Liver (tissue), 8 donors: ENCODE measurements at regions not wholly inside any gene's neighbourhood (a gene's known extent, or its start where the extent isn't known, plus 50 kb on each side); places are given as distances from the start of the nearest gene placed in this dataset.

Experiments used
- DNase-seq: peaks from one replicate; pipeline ENCODE4 v3.0.0-alpha.2; 2017; ENCODE audit warnings: low spot score
- H3K27ac ChIP-seq, 2 donors: one replicate each; pipeline ENCODE4 v1.7.0; 2013; ENCODE audit warnings: inconsistent platforms in 2 of 2, low read length in 2 of 2, control low read depth in 1 of 2, low read depth in 1 of 2, mild to moderate bottlenecking in 1 of 2
- H3K27me3 ChIP-seq, 4 donors: one replicate each; pipeline versions ENCODE4 v1.6.1 to v1.7.0; 2013; ENCODE audit warnings: low read length in 3 of 4, inconsistent platforms in 1 of 4, mild to moderate bottlenecking in 1 of 4, moderate library complexity in 1 of 4; ENCODE audit not compliant: control insufficient read depth in 4 of 4, insufficient read depth in 4 of 4
- H3K36me3 ChIP-seq, 4 donors: one replicate each; pipeline versions ENCODE4 v1.6.1 to v1.7.0; 2013; ENCODE audit warnings: low read length in 3 of 4, mild to moderate bottlenecking in 3 of 4, low read depth in 1 of 4, moderate library complexity in 1 of 4; ENCODE audit not compliant: control insufficient read depth in 4 of 4, insufficient read depth in 3 of 4
- H3K4me1 ChIP-seq, 4 donors: one replicate each; pipeline versions ENCODE4 v1.6.1 to v1.7.0; 2013; ENCODE audit warnings: low read length in 3 of 4, mild to moderate bottlenecking in 3 of 4, moderate library complexity in 1 of 4; ENCODE audit not compliant: control insufficient read depth in 4 of 4, insufficient read depth in 4 of 4
- H3K4me3 ChIP-seq, 3 donors: one replicate each; pipeline versions ENCODE4 v1.6.1 to v1.7.0; 2013; ENCODE audit warnings: low read length in 3 of 3, control low read depth in 1 of 3, low read depth in 1 of 3, mild to moderate bottlenecking in 1 of 3
- H3K9ac ChIP-seq, 2 donors: one replicate each; pipeline ENCODE4 v1.7.0; 2013; ENCODE audit warnings: low read length in 2 of 2, mild to moderate bottlenecking in 2 of 2, moderate library complexity in 2 of 2, control low read depth in 1 of 2, low read depth in 1 of 2
- H3K9me3 ChIP-seq, 4 donors: one replicate each; pipeline versions ENCODE4 v1.6.1 to v1.7.0; 2013; ENCODE audit warnings: low read length in 3 of 4; ENCODE audit not compliant: control insufficient read depth in 4 of 4
- EGR1 ChIP-seq, 2 donors: IDR thresholded peaks; 2 replicates each; pipeline ENCODE4 v1.6.1; 2016 to 2018; ENCODE audit warnings: antibody characterized with exemption in 2 of 2, low read depth in 2 of 2
- FOXA1 ChIP-seq: IDR thresholded peaks from 2 replicates; pipeline ENCODE4 v1.6.1; 2016; ENCODE audit warnings: antibody characterized with exemption
- FOXA2 ChIP-seq: IDR thresholded peaks from 2 replicates; pipeline ENCODE4 v1.6.1; 2016; ENCODE audit warnings: antibody characterized with exemption
- GABPA ChIP-seq, 2 donors: IDR thresholded peaks in 1 of 2; conservative IDR thresholded peaks in 1 of 2; 2 replicates each; pipeline ENCODE4 v1.6.1; 2016; ENCODE audit warnings: antibody characterized with exemption in 2 of 2, mild to moderate bottlenecking in 1 of 2, moderate library complexity in 1 of 2
- HNF4A ChIP-seq, 2 donors: conservative IDR thresholded peaks; 2 replicates each; pipeline ENCODE4 v1.6.1; 2016; ENCODE audit warnings: antibody characterized with exemption in 2 of 2, mild to moderate bottlenecking in 2 of 2
- JUND ChIP-seq, 2 donors: IDR thresholded peaks; 2 replicates each; pipeline ENCODE4 v1.6.1; 2016; ENCODE audit warnings: antibody characterized with exemption in 2 of 2
- RAD21 ChIP-seq, 2 donors: IDR thresholded peaks; 2 replicates each; pipeline ENCODE4 v1.6.1; 2016; ENCODE audit warnings: antibody characterized with exemption in 2 of 2, mild to moderate bottlenecking in 2 of 2
- SP1 ChIP-seq: IDR thresholded peaks from 2 replicates; pipeline ENCODE4 v1.6.1; 2018; ENCODE audit warnings: antibody characterized with exemption, mild to moderate bottlenecking
- WGBS: extraction: QIAGEN DNeasy Blood & Tissue Kit; methylation state at CpG from one replicate; pipeline ENCODE4 v1.1.7; 2013; 5-methylcytosine and 5-hydroxymethylcytosine counted together
- TF ChIP-seq, protein P1 (sequence below): fragments of 150-350 bp; IDR thresholded peaks from 2 replicates; pipeline ENCODE4 v1.5.1; 2017; ENCODE audit warnings: improper control_type of control experiment, low read depth, low read length; ENCODE audit not compliant: missing input control
- TF ChIP-seq, protein P2 (sequence below): IDR thresholded peaks from 2 replicates; pipeline ENCODE4 v1.6.1; 2016; ENCODE audit warnings: antibody characterized with exemption, mild to moderate bottlenecking
- TF ChIP-seq, protein P3 (sequence below): IDR thresholded peaks from 2 replicates; pipeline ENCODE4 v1.6.1; 2016; ENCODE audit warnings: antibody characterized with exemption
- donor health status: healthy.
- donor health status: healthy.
- donor health status: healthy.
- donor health status: healthy.
- donor health status: healthy.

DNA sequence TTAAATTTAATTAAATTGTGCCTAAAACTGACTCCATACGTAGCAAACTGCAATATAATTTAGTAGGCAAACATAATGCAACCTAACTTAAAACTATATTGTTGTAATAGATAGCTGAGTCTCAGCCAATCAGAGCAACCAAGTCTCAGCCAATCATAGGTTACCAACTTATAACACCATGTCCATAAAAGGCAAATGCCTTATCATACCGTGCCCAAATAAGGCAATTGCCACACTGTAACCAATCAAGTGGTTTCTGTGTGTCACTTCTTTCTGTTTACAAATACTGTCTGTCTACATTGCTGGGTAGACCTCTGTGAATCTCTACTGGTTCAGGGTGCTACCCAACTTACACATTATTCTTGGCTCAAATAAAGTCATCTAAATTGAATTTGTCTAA is 728.4 kb upstream of the EPHA6 start:
- no peak overlapping the region for H3K27ac ChIP-seq
- no peak overlapping the region for H3K4me3 ChIP-seq
- TF ChIP-seq, protein P1, sequence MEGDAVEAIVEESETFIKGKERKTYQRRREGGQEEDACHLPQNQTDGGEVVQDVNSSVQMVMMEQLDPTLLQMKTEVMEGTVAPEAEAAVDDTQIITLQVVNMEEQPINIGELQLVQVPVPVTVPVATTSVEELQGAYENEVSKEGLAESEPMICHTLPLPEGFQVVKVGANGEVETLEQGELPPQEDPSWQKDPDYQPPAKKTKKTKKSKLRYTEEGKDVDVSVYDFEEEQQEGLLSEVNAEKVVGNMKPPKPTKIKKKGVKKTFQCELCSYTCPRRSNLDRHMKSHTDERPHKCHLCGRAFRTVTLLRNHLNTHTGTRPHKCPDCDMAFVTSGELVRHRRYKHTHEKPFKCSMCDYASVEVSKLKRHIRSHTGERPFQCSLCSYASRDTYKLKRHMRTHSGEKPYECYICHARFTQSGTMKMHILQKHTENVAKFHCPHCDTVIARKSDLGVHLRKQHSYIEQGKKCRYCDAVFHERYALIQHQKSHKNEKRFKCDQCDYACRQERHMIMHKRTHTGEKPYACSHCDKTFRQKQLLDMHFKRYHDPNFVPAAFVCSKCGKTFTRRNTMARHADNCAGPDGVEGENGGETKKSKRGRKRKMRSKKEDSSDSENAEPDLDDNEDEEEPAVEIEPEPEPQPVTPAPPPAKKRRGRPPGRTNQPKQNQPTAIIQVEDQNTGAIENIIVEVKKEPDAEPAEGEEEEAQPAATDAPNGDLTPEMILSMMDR, result no peak
- no peaks in the 10 kb centered on the region for H3K4me1 ChIP-seq
- H3K36me3 ChIP-seq, result no peaks in the 10 kb centered on the region
- no peaks in the 10 kb centered on the region for H3K27me3 ChIP-seq
- 64% methylated on average over 2 of the region's 2 CpGs for WGBS
- DNase-seq, result no peak
- no peak overlapping the region for H3K9ac ChIP-seq
- peaks cover 0 to 3% (median 0%) of the 10 kb centered on the region in 4 donors for H3K9me3 ChIP-seq

GRCh38 chr3:96101006-96101560 is 713.3 kb upstream of the EPHA6 start:
- no peak overlapping the region for H3K27ac ChIP-seq
- H3K36me3 ChIP-seq, result no peaks in the 10 kb centered on the region
- H3K4me3 ChIP-seq, result no peak overlapping the region
- H3K9me3 ChIP-seq, result no peaks in the 10 kb centered on the region
- no peak overlapping the region for H3K9ac ChIP-seq
- 59% methylated on average over 2 of the region's 2 CpGs for WGBS
- DNase-seq, result no peak
- no peaks in the 10 kb centered on the region for H3K4me1 ChIP-seq
- TF ChIP-seq HNF4A (conservative IDR thresholded peaks at IDR 0.05) (no peak), GABPA (IDR thresholded peaks at IDR 0.05 in 1 of 2, conservative IDR thresholded peaks at IDR 0.05 in 1 of 2) (no peak), EGR1 (IDR thresholded peaks at IDR 0.05; ENCODE audit: low read depth in 2 of 2) (no peak), SP1 (no peak), JUND (IDR thresholded peaks at IDR 0.05) (no peak), FOXA2 (no peak)
- TF ChIP-seq, protein P2, sequence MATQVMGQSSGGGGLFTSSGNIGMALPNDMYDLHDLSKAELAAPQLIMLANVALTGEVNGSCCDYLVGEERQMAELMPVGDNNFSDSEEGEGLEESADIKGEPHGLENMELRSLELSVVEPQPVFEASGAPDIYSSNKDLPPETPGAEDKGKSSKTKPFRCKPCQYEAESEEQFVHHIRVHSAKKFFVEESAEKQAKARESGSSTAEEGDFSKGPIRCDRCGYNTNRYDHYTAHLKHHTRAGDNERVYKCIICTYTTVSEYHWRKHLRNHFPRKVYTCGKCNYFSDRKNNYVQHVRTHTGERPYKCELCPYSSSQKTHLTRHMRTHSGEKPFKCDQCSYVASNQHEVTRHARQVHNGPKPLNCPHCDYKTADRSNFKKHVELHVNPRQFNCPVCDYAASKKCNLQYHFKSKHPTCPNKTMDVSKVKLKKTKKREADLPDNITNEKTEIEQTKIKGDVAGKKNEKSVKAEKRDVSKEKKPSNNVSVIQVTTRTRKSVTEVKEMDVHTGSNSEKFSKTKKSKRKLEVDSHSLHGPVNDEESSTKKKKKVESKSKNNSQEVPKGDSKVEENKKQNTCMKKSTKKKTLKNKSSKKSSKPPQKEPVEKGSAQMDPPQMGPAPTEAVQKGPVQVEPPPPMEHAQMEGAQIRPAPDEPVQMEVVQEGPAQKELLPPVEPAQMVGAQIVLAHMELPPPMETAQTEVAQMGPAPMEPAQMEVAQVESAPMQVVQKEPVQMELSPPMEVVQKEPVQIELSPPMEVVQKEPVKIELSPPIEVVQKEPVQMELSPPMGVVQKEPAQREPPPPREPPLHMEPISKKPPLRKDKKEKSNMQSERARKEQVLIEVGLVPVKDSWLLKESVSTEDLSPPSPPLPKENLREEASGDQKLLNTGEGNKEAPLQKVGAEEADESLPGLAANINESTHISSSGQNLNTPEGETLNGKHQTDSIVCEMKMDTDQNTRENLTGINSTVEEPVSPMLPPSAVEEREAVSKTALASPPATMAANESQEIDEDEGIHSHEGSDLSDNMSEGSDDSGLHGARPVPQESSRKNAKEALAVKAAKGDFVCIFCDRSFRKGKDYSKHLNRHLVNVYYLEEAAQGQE, result no peak
- H3K27me3 ChIP-seq, result no peaks in the 10 kb centered on the region

DNA sequence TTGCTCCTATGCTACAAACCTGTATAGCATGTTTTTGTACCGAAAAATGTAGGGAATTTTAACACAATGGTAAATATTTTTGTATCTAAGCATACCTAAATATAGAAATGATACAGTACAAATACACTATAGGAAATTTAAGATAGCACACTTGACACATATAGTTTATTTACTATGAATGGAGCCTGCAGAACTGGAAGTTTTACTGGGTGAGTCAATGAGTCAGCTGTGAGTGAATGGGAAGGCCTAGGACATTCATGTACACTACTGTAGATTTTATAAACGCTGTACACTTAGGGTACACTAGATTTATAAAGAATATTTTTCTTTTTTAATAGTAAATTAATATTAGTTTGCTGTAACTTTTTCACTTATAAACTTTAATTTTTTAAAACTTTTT is 707.7 kb upstream of the EPHA6 start:
- WGBS, result 85% methylated on average over 2 of the region's 2 CpGs
- no peaks in the 10 kb centered on the region for H3K4me1 ChIP-seq
- no peak overlapping the region for H3K9ac ChIP-seq
- DNase-seq, result no peak
- no peaks in the 10 kb centered on the region for H3K36me3 ChIP-seq
- H3K27me3 ChIP-seq, result no peaks in the 10 kb centered on the region
- TF ChIP-seq, protein P3, sequence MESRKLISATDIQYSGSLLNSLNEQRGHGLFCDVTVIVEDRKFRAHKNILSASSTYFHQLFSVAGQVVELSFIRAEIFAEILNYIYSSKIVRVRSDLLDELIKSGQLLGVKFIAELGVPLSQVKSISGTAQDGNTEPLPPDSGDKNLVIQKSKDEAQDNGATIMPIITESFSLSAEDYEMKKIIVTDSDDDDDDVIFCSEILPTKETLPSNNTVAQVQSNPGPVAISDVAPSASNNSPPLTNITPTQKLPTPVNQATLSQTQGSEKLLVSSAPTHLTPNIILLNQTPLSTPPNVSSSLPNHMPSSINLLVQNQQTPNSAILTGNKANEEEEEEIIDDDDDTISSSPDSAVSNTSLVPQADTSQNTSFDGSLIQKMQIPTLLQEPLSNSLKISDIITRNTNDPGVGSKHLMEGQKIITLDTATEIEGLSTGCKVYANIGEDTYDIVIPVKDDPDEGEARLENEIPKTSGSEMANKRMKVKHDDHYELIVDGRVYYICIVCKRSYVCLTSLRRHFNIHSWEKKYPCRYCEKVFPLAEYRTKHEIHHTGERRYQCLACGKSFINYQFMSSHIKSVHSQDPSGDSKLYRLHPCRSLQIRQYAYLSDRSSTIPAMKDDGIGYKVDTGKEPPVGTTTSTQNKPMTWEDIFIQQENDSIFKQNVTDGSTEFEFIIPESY, result no peak
- no peak for TF ChIP-seq JUND (IDR thresholded peaks at IDR 0.05)
- no peak for TF ChIP-seq RAD21 (IDR thresholded peaks at IDR 0.05)
- TF ChIP-seq FOXA2, result no peak
- TF ChIP-seq FOXA1, result no peak
- no peaks in the 10 kb centered on the region for H3K9me3 ChIP-seq
- no peak overlapping the region for H3K27ac ChIP-seq
- no peak overlapping the region for H3K4me3 ChIP-seq
